ENCODE measurements at regions not wholly inside any gene's neighbourhood (a gene's known extent, or its start where the extent isn't known, plus 50 kb on each side); places are given as distances from the start of the nearest gene placed in this dataset.
"Not testable (repeated sequence)": the region's sequence is repeated elsewhere in the genome, so short reads cannot be mapped to it uniquely, and the experiment has no call there.

DNA sequence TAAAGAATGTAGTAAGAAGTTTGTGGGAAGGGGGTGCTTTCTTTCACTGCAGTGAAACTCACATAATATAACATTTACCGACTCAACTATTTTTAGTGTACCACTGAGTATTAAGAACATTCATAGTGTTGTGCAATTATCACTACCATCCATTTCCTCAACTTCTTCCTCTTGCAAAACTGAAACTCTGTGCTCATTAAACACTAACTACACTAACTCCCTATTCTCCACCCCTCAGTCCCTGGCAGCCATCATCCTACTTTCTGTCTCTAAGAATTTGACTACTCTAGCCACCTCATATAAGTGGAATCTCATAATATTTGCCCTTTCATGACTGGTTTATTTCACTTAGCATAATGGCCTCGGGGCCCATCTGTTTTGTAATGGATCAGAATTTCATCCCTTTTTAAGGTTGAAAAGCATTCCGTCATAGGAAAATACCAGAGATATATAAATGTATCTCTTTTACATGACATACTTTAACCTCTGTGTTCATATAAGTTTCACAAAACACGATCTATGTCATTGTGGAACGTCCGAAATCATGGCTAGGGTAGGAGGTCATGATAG lies 56.3 kb upstream of the DIRAS2 start:
- H3K27ac ChIP-seq: no peak overlapping the region
- ChIA-PET POLR2A (ENCODE audit: low non-redundant PET) (no interaction called here), CTCF (interaction anchor here (0.6 kb wide), 1 partner anchor 523 kb away, joined by 6 read pairs; no protein-coding TSS in a partner anchor)
- no peak for DNase-seq (ENCODE audit: low spot score)
- TF ChIP-seq, protein P1, sequence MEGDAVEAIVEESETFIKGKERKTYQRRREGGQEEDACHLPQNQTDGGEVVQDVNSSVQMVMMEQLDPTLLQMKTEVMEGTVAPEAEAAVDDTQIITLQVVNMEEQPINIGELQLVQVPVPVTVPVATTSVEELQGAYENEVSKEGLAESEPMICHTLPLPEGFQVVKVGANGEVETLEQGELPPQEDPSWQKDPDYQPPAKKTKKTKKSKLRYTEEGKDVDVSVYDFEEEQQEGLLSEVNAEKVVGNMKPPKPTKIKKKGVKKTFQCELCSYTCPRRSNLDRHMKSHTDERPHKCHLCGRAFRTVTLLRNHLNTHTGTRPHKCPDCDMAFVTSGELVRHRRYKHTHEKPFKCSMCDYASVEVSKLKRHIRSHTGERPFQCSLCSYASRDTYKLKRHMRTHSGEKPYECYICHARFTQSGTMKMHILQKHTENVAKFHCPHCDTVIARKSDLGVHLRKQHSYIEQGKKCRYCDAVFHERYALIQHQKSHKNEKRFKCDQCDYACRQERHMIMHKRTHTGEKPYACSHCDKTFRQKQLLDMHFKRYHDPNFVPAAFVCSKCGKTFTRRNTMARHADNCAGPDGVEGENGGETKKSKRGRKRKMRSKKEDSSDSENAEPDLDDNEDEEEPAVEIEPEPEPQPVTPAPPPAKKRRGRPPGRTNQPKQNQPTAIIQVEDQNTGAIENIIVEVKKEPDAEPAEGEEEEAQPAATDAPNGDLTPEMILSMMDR (conservative IDR thresholded peaks at IDR 0.05; ENCODE audit: low read depth): no peak

DNA sequence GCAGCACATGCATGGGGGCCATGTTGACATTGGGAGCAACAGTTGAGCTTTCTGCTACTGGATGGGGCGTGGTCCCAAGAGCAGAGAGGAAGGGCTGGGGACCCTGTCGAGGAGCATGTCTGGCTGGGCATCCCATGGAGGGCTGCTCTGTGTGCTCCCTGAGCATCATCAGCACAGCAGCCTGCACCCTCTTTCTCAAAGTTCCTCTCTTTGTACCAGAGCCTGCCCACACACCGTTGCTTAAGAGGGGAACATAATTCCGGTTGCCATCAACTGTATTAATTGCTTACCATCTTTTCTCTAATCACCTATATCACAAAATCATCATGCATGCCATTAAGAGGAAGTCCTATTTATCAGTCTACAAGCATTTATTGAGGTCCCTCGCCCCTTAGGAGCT lies 55.2 kb upstream of the DIRAS2 start:
- ChIA-PET CTCF (interaction anchor here (0.6 kb wide), 1 partner anchor 434 kb away, joined by 3 read pairs; no protein-coding TSS in a partner anchor), POLR2A (ENCODE audit: low non-redundant PET) (no interaction called here)
- no peak for DNase-seq (ENCODE audit: low spot score)
- TF ChIP-seq, protein P1 (conservative IDR thresholded peaks at IDR 0.05; ENCODE audit: low read depth): no peak
- H3K27ac ChIP-seq: no peak overlapping the region

DNA sequence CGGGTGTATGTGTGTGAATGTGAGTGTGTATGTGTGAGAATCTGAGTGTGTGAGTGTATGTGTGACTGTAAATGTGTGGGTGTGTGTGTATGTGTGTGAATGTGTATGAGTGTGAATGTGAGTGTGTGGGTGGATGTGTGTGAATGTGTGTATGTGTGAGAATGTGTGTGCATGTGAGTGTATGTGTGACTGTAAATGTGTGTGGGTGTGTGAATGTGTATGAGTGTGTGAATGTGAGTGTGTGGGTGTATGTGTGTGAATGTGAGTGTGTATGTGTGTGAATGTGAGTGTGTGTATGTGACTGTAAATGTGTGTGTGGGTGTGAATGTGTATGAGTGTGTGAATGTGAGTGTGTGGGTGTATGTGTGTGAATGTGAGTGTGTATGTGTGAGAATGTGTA lies 51.6 kb upstream of the DIRAS2 start:
- CTCF ChIA-PET; H3K27ac ChIP-seq; POLR2A ChIA-PET (ENCODE audit: low non-redundant PET); DNase-seq (ENCODE audit: low spot score): not testable (repeated sequence)

Measured in RWPE1 (cell line).